ENCODE measurements at regions not wholly inside any gene's neighbourhood (a gene's known extent, or its start where the extent isn't known, plus 50 kb on each side); places are given as distances from the start of the nearest gene placed in this dataset.

- Histone ChIP-seq H3K4me3 (ENCODE audit: low read depth, low read length, poor library complexity, severe bottlenecking) (no peak overlapping the region), H3K9me3 (ENCODE audit: low read length) (no peaks in the 10 kb centered on the region), H3K79me2 (ENCODE audit: insufficient read depth, low read depth, low read length) (no peaks in the 10 kb centered on the region), H2AFZ (ENCODE audit: low read length) (no peak overlapping the region), H3K9me2 (ENCODE audit: insufficient read depth, low read length) (no peaks in the 10 kb centered on the region), H3K27ac (ENCODE audit: low read depth, low read length, poor library complexity, severe bottlenecking) (no peak overlapping the region), H3K4me2 (ENCODE audit: low read length) (no peak overlapping the region), H3K4me1 (ENCODE audit: insufficient read depth, low read length, poor library complexity, severe bottlenecking) (no peaks in the 10 kb centered on the region), H3K36me3 (ENCODE audit: insufficient read depth, low read length) (no peaks in the 10 kb centered on the region), H4K20me1 (ENCODE audit: insufficient read depth, low read length) (no peaks in the 10 kb centered on the region)
- no peak for DNase-seq (ENCODE audit: low spot score)
- no TSS peak for BruUV-seq (replicated peaks)
- ChIA-PET POLR2A (no interaction called here), CTCF (ENCODE audit: unreplicated experiment) (no interaction called here)
- no peak for TF ChIP-seq CTCF (conservative IDR thresholded peaks at IDR 0.05; ENCODE audit: low read length)
- no peak for TF ChIP-seq EZH2phosphoT487 (IDR thresholded peaks at IDR 0.05; ENCODE audit: borderline replicate concordance, low read depth, low read length)
- intact Hi-C loops (cut with micrococcal nuclease; ENCODE audit: unreplicated experiment), result no loop called here
Measured at GRCh38 chr18:58813105-58813504, 51.6 kb upstream of the ZNF532 start.

- no TSS peak for BruUV-seq (replicated peaks)
- ChIA-PET POLR2A (no interaction called here), CTCF (ENCODE audit: unreplicated experiment) (no interaction called here)
- no peaks in the 10 kb centered on the region for H3K36me3 ChIP-seq (ENCODE audit: insufficient read depth, low read length)
- H4K20me1 ChIP-seq (ENCODE audit: insufficient read depth, low read length), result no peaks in the 10 kb centered on the region
- H3K9me3 ChIP-seq (ENCODE audit: low read length), result no peaks in the 10 kb centered on the region
- TF ChIP-seq CTCF (conservative IDR thresholded peaks at IDR 0.05; ENCODE audit: low read length) (no peak), EZH2phosphoT487 (IDR thresholded peaks at IDR 0.05; ENCODE audit: borderline replicate concordance, low read depth, low read length) (no peak)
- no peaks in the 10 kb centered on the region for H3K79me2 ChIP-seq (ENCODE audit: insufficient read depth, low read depth, low read length)
- H3K4me2 ChIP-seq (ENCODE audit: low read length), result no peak overlapping the region
- intact Hi-C loops (cut with micrococcal nuclease; ENCODE audit: unreplicated experiment), result no loop called here
- DNase-seq (ENCODE audit: low spot score), result no peak
- no peaks in the 10 kb centered on the region for H3K9me2 ChIP-seq (ENCODE audit: insufficient read depth, low read length)
- H3K4me3 ChIP-seq (ENCODE audit: low read depth, low read length, poor library complexity, severe bottlenecking), result no peak overlapping the region
- H2AFZ ChIP-seq (ENCODE audit: low read length), result no peak overlapping the region
- no peaks in the 10 kb centered on the region for H3K4me1 ChIP-seq (ENCODE audit: insufficient read depth, low read length, poor library complexity, severe bottlenecking)
- H3K27ac ChIP-seq (ENCODE audit: low read depth, low read length, poor library complexity, severe bottlenecking), result no peak overlapping the region
Measured at GRCh38 chr18:58813561-58814225, 51.0 kb upstream of the ZNF532 start.

- ChIA-PET POLR2A (no interaction called here), CTCF (ENCODE audit: unreplicated experiment) (no interaction called here)
- Histone ChIP-seq H3K27ac (ENCODE audit: low read depth, low read length, poor library complexity, severe bottlenecking) (no peak overlapping the region), H3K4me1 (ENCODE audit: insufficient read depth, low read length, poor library complexity, severe bottlenecking) (no peaks in the 10 kb centered on the region), H2AFZ (ENCODE audit: low read length) (no peak overlapping the region), H3K36me3 (ENCODE audit: insufficient read depth, low read length) (no peaks in the 10 kb centered on the region), H4K20me1 (ENCODE audit: insufficient read depth, low read length) (no peaks in the 10 kb centered on the region), H3K9me2 (ENCODE audit: insufficient read depth, low read length) (no peaks in the 10 kb centered on the region), H3K9me3 (ENCODE audit: low read length) (no peaks in the 10 kb centered on the region), H3K4me2 (ENCODE audit: low read length) (no peak overlapping the region), H3K4me3 (ENCODE audit: low read depth, low read length, poor library complexity, severe bottlenecking) (no peak overlapping the region), H3K79me2 (ENCODE audit: insufficient read depth, low read depth, low read length) (no peaks in the 10 kb centered on the region)
- intact Hi-C loops (cut with micrococcal nuclease; ENCODE audit: unreplicated experiment), result no loop called here
- no peak for DNase-seq (ENCODE audit: low spot score)
- no peak for TF ChIP-seq EZH2phosphoT487 (IDR thresholded peaks at IDR 0.05; ENCODE audit: borderline replicate concordance, low read depth, low read length)
- no peak for TF ChIP-seq CTCF (conservative IDR thresholded peaks at IDR 0.05; ENCODE audit: low read length)
- no TSS peak for BruUV-seq (replicated peaks)
Measured at GRCh38 chr18:58814317-58814716, 50.4 kb upstream of the ZNF532 start.
